ENCODE measurements at regions not wholly inside any gene's neighbourhood (a gene's known extent, or its start where the extent isn't known, plus 50 kb on each side); places are given as distances from the start of the nearest gene placed in this dataset.

- no peak for TF ChIP-seq CTCF (conservative IDR thresholded peaks at IDR 0.05 in 1 of 2, IDR thresholded peaks at IDR 0.05 in 1 of 2; ENCODE audit: low read depth in 1 of 2, low read length in 2 of 2)
- TF ChIP-seq EZH2 (IDR thresholded peaks at IDR 0.05; ENCODE audit: low read length, missing control alignments): no peak
Observed at GRCh38 chr1:60895701-60896100, 186.7 kb upstream of the NFIA start.

All from fibroblast of lung (primary cell).